ENCODE measurements at regions not wholly inside any gene's neighbourhood (a gene's known extent, or its start where the extent isn't known, plus 50 kb on each side); places are given as distances from the start of the nearest gene placed in this dataset.
"Not testable (repeated sequence)": the region's sequence is repeated elsewhere in the genome, so short reads cannot be mapped to it uniquely, and the experiment has no call there.

DNA sequence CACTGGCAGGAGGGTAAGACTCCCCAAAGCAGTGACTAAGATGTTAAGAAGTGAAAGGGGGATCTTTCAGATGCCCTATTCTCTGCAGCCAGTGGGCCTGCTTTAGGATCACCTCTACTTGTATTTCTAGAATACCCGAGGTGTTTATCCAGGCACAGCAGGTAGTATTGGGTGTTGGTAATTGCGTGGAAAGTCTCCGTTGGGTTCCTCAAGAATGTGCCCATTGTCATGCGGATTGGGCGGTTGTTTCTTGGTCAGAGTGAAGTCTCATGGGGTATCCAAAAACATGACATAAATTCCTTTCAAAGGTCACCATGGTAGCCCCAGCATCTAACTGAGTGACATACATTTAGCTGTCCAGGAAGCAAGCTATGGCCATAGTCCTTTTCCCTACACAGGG lies 308.8 kb downstream of the RPIA start:
- no peak overlapping the region for H3K4me3 ChIP-seq (ENCODE audit: low read length)
- no peak overlapping the region for H3K27ac ChIP-seq (ENCODE audit: low read depth, low read length)
- H3K36me3 ChIP-seq (ENCODE audit: control insufficient read depth, insufficient read depth, low read length) = no peaks in the 10 kb centered on the region
- no peak overlapping the region for H3K9ac ChIP-seq (ENCODE audit: low read length)
- no peaks in the 10 kb centered on the region for H3K4me1 ChIP-seq (ENCODE audit: control insufficient read depth, insufficient read depth, low read length)
- no peaks in the 10 kb centered on the region for H3K27me3 ChIP-seq (ENCODE audit: control insufficient read depth, insufficient read depth, low read length)

DNA sequence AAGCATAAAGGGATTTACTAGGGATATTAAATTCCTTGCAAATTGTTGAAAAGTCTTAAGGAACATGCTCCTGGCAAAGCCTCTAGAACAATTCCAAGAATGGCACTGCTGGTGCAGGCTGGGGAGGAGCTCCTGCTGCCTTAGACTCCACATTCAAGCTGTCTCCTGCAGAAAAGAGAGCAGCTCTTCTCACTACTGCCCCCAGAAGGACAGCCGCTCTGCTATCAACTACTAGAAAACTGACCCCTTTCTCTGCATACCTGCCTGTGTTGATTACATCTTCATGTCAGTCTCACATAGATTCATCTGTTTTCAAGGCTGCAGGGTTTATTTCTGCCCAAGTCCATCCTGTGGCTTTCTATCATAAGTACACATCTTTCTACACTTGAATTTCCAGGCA lies 312.8 kb downstream of the RPIA start:
- not testable (repeated sequence) for H3K9ac ChIP-seq (ENCODE audit: low read length); H3K36me3 ChIP-seq (ENCODE audit: control insufficient read depth, insufficient read depth, low read length); H3K4me1 ChIP-seq (ENCODE audit: control insufficient read depth, insufficient read depth, low read length); H3K27me3 ChIP-seq (ENCODE audit: control insufficient read depth, insufficient read depth, low read length); H3K27ac ChIP-seq (ENCODE audit: low read depth, low read length); H3K4me3 ChIP-seq (ENCODE audit: low read length)

DNA sequence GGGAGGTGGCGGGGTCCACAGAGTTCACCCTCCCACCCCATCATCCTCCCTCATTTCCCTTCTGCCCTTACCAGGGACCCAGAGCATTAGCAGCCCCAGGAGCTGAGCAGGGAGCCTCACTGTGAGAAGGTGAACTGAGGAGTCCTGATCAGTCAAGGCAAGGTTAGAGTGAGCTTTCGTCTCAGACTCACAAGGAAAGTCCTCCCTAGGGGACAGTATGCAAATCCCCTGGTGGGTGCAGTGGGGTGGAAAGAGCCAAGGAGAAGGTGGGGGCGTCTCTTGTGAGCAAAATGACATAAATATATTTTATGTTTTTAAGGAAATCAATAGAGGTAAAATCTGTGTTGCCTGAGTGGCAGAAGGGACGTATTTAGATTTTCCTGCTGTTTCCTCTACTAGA lies 329.1 kb downstream of the RPIA start:
- H3K4me3 ChIP-seq (ENCODE audit: low read length); H3K36me3 ChIP-seq (ENCODE audit: control insufficient read depth, insufficient read depth, low read length); H3K27ac ChIP-seq (ENCODE audit: low read depth, low read length); H3K27me3 ChIP-seq (ENCODE audit: control insufficient read depth, insufficient read depth, low read length); H3K4me1 ChIP-seq (ENCODE audit: control insufficient read depth, insufficient read depth, low read length); H3K9ac ChIP-seq (ENCODE audit: low read length): not testable (repeated sequence)

DNA sequence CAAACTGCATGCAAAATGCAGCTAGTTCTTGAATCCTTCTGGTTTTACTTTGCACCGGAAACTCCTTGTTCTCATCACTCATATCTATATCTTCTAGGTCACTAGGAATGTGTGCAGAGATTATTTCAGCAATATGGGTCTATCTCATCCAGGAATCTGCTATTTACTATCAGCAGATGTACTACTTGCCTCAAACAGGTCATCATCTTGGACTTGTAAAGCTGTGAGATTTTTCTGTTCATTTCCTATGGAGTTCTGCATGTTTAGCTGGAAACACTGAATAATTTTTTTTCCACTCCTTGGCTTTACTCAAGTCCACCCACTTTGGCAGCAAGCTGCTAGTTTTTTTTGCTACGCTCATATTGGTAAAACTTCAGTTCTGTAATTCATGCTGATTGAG lies 334.8 kb downstream of the RPIA start:
- not testable (repeated sequence) for H3K9ac ChIP-seq (ENCODE audit: low read length); H3K4me3 ChIP-seq (ENCODE audit: low read length); H3K27ac ChIP-seq (ENCODE audit: low read depth, low read length); H3K36me3 ChIP-seq (ENCODE audit: control insufficient read depth, insufficient read depth, low read length); H3K27me3 ChIP-seq (ENCODE audit: control insufficient read depth, insufficient read depth, low read length); H3K4me1 ChIP-seq (ENCODE audit: control insufficient read depth, insufficient read depth, low read length)

DNA sequence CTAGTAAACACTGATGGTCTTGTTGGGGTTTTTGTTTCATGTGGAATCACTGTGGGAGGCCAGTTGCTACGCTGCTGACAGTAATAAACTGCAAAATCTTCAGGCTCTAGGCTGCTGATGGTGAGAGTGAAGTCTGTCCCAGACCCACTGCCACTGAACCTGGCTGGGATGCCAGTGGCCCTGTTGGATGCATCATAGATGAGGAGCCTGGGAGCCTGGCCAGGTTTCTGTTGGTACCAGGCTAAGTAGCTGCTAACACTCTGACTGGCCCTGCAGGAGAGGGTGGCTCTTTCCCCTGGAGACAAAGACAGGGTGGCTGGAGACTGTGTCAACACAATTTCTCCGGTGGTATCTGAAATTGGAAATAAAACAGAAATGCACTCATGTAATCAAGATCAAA lies 335.6 kb downstream of the RPIA start:
- H3K9ac ChIP-seq (ENCODE audit: low read length); H3K36me3 ChIP-seq (ENCODE audit: control insufficient read depth, insufficient read depth, low read length); H3K4me3 ChIP-seq (ENCODE audit: low read length); H3K27ac ChIP-seq (ENCODE audit: low read depth, low read length); H3K27me3 ChIP-seq (ENCODE audit: control insufficient read depth, insufficient read depth, low read length); H3K4me1 ChIP-seq (ENCODE audit: control insufficient read depth, insufficient read depth, low read length): not testable (repeated sequence)

DNA sequence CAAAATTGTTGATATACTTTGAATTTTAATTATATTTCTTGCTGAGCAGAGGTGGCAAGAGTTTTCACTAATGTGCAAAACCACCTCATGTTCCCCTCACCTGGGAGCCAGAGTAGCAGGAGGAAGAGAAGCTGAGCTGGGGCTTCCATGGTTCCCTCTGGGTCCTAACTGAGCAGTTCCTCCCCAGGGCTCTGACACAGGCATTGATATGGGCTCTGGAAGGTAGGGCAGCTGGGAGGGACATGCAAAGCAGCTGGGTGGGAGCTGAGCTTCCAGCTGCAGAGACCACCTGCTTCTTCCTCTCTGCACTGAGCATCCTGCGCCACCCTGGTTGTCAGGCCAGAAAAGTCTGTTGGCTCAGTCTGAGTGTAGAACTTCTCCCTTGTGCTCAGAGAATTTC lies 336.1 kb downstream of the RPIA start:
- not testable (repeated sequence) for H3K27ac ChIP-seq (ENCODE audit: low read depth, low read length); H3K36me3 ChIP-seq (ENCODE audit: control insufficient read depth, insufficient read depth, low read length); H3K27me3 ChIP-seq (ENCODE audit: control insufficient read depth, insufficient read depth, low read length); H3K9ac ChIP-seq (ENCODE audit: low read length); H3K4me3 ChIP-seq (ENCODE audit: low read length); H3K4me1 ChIP-seq (ENCODE audit: control insufficient read depth, insufficient read depth, low read length)

DNA sequence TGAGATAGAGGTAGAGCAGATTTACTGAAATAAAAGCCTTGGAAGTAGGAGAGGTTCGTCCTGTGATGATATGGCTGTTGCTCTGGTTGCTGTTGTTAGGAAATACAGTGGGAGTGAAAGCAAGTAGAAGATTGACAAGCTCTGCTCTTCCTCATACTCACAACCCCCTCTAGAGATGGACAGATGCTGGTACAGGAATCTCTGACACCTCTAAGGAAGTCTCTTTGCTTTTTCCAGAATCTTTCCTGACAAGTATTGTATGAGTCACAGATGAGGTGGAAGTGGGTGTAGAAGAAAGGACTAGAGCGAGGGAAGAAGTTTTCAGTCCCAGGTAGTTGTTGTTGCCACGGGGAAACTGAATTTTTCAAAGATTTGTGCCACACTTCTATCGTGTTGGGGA lies 337.8 kb downstream of the RPIA start:
- H3K4me1 ChIP-seq (ENCODE audit: control insufficient read depth, insufficient read depth, low read length); H3K36me3 ChIP-seq (ENCODE audit: control insufficient read depth, insufficient read depth, low read length); H3K27me3 ChIP-seq (ENCODE audit: control insufficient read depth, insufficient read depth, low read length); H3K27ac ChIP-seq (ENCODE audit: low read depth, low read length); H3K4me3 ChIP-seq (ENCODE audit: low read length); H3K9ac ChIP-seq (ENCODE audit: low read length): not testable (repeated sequence)

DNA sequence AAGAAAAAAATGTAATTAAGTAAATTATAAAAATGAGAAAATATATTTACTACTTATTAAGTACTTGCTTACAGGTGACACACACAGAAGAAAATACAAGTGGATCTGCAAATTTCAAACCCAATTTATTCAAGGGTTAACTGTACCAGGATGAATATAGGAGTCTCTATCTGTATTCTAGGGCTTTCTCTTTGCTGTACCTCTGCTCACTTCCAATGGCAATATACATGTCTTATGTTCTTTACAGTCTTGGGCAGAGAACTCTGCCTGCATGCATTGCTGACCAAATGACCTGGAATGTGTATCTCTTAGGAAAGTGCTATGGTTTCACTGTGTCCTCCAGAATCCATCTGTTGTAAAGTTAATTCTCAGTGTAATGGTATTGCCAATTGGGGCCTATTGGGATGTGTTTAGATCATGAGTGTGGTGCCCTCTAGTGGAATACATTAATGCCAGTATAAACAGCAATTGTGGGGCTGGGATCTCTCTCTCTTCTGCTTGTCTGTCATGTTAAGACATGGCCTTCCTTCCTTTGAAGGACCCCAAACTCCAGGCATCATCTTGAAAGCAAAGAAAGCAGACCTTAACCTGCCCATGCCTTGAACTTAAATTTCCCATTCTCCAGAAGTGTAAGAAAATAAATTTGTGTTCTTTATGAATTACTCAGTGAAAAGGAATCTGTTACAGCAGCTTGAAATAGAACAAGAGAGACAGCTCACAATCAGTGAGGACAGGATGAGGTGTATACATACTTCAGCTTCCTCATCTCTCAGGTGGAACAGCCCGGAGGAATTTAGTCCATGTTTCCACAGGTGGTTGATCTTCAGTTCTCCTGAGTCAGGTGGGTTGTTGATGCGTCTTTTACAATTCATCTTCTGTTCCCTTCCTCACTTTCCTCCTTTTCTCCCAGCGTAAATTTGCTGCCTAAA lies 356.9 kb downstream of the RPIA start:
- H3K9ac ChIP-seq (ENCODE audit: low read length); H3K4me1 ChIP-seq (ENCODE audit: control insufficient read depth, insufficient read depth, low read length); H3K36me3 ChIP-seq (ENCODE audit: control insufficient read depth, insufficient read depth, low read length); H3K27me3 ChIP-seq (ENCODE audit: control insufficient read depth, insufficient read depth, low read length); H3K27ac ChIP-seq (ENCODE audit: low read depth, low read length); H3K4me3 ChIP-seq (ENCODE audit: low read length): not testable (repeated sequence)

DNA sequence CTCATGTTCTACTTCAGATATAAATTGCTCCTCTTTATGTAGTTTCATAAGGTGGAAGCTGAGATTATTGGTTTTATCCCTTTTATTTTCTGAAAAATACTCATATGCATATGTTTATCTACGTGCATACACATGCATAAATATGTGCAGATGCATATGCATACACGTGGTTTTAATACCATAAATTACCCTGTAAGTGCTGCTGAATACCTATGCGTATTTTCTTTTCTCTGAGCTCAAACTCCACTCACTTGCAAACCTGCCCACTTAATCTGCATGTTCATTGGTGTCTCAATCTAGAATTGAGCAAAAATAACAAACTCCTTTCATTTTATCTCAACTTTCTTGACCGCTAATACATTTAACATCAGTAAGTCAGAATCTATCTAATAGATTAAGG lies 367.1 kb downstream of the RPIA start:
- not testable (repeated sequence) for H3K4me3 ChIP-seq (ENCODE audit: low read length); H3K9ac ChIP-seq (ENCODE audit: low read length); H3K27ac ChIP-seq (ENCODE audit: low read depth, low read length); H3K36me3 ChIP-seq (ENCODE audit: control insufficient read depth, insufficient read depth, low read length); H3K4me1 ChIP-seq (ENCODE audit: control insufficient read depth, insufficient read depth, low read length); H3K27me3 ChIP-seq (ENCODE audit: control insufficient read depth, insufficient read depth, low read length)

DNA sequence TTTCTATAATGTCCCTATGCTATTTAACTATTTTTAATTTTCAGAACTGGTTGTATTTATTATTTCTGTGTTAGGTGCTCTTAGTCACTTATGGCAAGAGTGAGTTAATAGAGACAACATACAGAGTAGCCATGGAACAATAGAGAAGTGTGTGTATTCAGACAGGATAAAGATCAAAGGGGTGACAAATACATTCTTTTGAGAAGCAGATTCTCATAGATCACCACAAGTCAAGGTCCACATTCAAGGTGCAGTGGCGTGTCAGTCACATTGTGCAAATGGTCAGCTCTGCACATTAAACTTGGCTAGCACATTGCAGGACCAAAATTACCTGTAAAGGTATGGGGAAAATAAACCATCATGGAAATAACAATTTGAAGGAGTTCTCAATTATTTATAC lies 369.7 kb downstream of the RPIA start:
- not testable (repeated sequence) for H3K27me3 ChIP-seq (ENCODE audit: control insufficient read depth, insufficient read depth, low read length); H3K4me1 ChIP-seq (ENCODE audit: control insufficient read depth, insufficient read depth, low read length); H3K4me3 ChIP-seq (ENCODE audit: low read length); H3K9ac ChIP-seq (ENCODE audit: low read length); H3K27ac ChIP-seq (ENCODE audit: low read depth, low read length); H3K36me3 ChIP-seq (ENCODE audit: control insufficient read depth, insufficient read depth, low read length)

DNA sequence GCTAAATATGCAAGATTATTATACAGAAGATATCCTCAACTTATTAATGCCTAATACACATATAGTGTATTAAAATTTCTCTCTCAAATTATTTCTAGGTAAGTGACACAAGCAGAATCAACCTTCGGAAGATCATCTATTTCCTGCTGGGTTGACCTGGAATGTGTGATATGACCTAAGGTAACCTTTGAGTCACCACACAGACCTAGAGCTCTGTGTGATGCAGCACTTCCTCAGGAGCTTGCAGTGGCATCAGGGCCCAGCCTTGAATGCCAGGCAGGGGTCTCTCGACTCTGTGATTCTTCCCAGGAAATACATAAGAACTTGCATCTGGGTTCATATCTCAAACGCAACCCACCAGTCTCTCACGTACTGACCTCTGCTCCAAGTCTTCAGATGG lies 385.3 kb downstream of the RPIA start:
- H3K27me3 ChIP-seq (ENCODE audit: control insufficient read depth, insufficient read depth, low read length); H3K27ac ChIP-seq (ENCODE audit: low read depth, low read length); H3K9ac ChIP-seq (ENCODE audit: low read length); H3K36me3 ChIP-seq (ENCODE audit: control insufficient read depth, insufficient read depth, low read length); H3K4me3 ChIP-seq (ENCODE audit: low read length); H3K4me1 ChIP-seq (ENCODE audit: control insufficient read depth, insufficient read depth, low read length): not testable (repeated sequence)

DNA sequence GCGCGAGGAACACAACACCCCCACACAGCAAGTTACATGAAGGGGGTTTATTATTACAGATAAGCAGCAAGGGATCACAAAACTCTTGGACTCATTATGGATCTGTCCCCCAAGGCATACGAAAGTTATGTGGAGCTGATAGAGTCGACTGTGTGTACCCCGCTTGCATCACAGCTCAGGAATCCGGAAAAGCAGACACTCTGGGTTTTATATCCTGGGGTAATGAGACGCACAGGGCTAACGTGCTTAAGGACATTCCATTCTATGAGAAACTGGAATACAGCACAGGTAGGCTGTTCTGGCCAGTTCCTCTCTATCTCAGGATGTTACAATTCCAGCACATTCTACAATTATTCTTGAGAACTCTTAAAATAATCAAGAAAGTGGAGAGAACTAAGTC lies 401.4 kb downstream of the RPIA start:
- not testable (repeated sequence) for H3K27me3 ChIP-seq (ENCODE audit: control insufficient read depth, insufficient read depth, low read length); H3K4me3 ChIP-seq (ENCODE audit: low read length); H3K4me1 ChIP-seq (ENCODE audit: control insufficient read depth, insufficient read depth, low read length); H3K27ac ChIP-seq (ENCODE audit: low read depth, low read length); H3K36me3 ChIP-seq (ENCODE audit: control insufficient read depth, insufficient read depth, low read length); H3K9ac ChIP-seq (ENCODE audit: low read length)

DNA sequence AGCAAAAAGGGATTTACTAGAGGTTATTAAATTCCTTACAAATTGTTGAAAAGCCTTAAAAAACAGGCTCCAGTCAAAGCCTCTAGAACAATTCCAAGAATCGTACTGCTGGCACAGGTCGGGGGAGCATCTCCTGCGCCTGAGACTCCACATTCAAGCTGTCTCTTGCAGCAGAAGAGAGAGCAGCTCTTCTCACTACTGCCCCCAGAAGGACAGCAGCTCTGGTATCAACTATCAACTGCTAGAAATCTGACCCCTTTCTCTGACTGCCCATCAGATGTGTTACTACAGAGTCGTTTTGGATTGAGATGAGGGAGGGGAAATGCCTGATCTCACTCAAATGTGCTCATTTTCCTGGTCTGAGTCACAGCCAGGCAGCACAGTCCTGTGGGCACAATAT lies 403.6 kb downstream of the RPIA start:
- H3K36me3 ChIP-seq (ENCODE audit: control insufficient read depth, insufficient read depth, low read length); H3K4me3 ChIP-seq (ENCODE audit: low read length); H3K27me3 ChIP-seq (ENCODE audit: control insufficient read depth, insufficient read depth, low read length); H3K9ac ChIP-seq (ENCODE audit: low read length); H3K27ac ChIP-seq (ENCODE audit: low read depth, low read length); H3K4me1 ChIP-seq (ENCODE audit: control insufficient read depth, insufficient read depth, low read length): not testable (repeated sequence)
